ENCODE measurements at regions not wholly inside any gene's neighbourhood (a gene's known extent, or its start where the extent isn't known, plus 50 kb on each side); places are given as distances from the start of the nearest gene placed in this dataset.

DNA sequence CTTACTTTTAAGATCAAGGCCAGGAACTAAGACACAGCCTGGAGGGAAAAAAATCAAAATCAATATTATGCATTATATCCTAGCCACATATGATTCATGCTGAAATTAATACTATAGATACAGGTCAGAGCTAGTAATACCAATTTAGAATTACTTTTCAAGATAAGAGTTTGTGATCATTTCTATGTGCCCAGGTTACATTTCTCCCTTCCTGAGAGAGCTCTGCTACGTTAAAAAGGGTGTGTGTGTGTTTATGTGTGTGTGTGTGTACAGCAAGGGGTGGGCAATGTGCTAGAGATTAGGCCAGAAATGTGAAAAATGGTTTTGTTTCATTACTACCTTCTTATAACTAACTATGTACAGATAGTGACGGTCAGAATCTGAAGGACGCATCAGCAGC lies 223.9 kb upstream of the FLRT2 start:
- TF ChIP-seq, protein P1, sequence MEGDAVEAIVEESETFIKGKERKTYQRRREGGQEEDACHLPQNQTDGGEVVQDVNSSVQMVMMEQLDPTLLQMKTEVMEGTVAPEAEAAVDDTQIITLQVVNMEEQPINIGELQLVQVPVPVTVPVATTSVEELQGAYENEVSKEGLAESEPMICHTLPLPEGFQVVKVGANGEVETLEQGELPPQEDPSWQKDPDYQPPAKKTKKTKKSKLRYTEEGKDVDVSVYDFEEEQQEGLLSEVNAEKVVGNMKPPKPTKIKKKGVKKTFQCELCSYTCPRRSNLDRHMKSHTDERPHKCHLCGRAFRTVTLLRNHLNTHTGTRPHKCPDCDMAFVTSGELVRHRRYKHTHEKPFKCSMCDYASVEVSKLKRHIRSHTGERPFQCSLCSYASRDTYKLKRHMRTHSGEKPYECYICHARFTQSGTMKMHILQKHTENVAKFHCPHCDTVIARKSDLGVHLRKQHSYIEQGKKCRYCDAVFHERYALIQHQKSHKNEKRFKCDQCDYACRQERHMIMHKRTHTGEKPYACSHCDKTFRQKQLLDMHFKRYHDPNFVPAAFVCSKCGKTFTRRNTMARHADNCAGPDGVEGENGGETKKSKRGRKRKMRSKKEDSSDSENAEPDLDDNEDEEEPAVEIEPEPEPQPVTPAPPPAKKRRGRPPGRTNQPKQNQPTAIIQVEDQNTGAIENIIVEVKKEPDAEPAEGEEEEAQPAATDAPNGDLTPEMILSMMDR (IDR thresholded peaks at IDR 0.05): no peak
- TF ChIP-seq FOSL2 (IDR thresholded peaks at IDR 0.05): no peak
- TF ChIP-seq FOSL2 (CRISPR knock-in tag; IDR thresholded peaks at IDR 0.05): no peak
- no peak for TF ChIP-seq HDAC2 (IDR thresholded peaks at IDR 0.05)
- no peak for TF ChIP-seq POLR2A (IDR thresholded peaks at IDR 0.05; ENCODE audit: low read length)
